DND-41 (cell line): ENCODE measurements at regions not wholly inside any gene's neighbourhood (a gene's known extent, or its start where the extent isn't known, plus 50 kb on each side); places are given as distances from the start of the nearest gene placed in this dataset.
"Not testable (repeated sequence)": the region's sequence is repeated elsewhere in the genome, so short reads cannot be mapped to it uniquely, and the experiment has no call there.

ENCODE experiments used
- ATAC-seq: fragments of 200-7000 bp; cut with Tn5 transposase; 3 replicates; pipeline ENCODE4 v1.9.1; 2021; ENCODE audit warnings: low read depth; ENCODE audit not compliant: insufficient read depth
- DNase-seq: peaks from one replicate; pipeline ENCODE4 v3.0.0-alpha.2; 2020
- H2AFZ ChIP-seq: 2 replicates; pipeline ENCODE4 v1.6.0; 2012; ENCODE audit warnings: low read depth, low read length
- H3K27ac ChIP-seq: 2 replicates; pipeline ENCODE4 v1.5.1; 2012; ENCODE audit warnings: low read length, inconsistent platforms
- H3K27me3 ChIP-seq: fragments of 200-600 bp; sonication (generic); 2 replicates; pipeline ENCODE4 v1.6.0; 2012; ENCODE audit warnings: low read length, mild to moderate bottlenecking, inconsistent platforms; ENCODE audit not compliant: insufficient read depth, poor library complexity
- H3K36me3 ChIP-seq: 2 replicates; pipeline ENCODE4 v1.5.1; 2012; ENCODE audit warnings: low read length, inconsistent platforms; ENCODE audit not compliant: insufficient read depth
- H3K4me1 ChIP-seq: 2 replicates; pipeline ENCODE4 v1.5.1; 2012; ENCODE audit warnings: mild to moderate bottlenecking, low read length; ENCODE audit not compliant: insufficient read depth
- H3K4me2 ChIP-seq: 2 replicates; pipeline ENCODE4 v1.6.0; 2012; ENCODE audit warnings: mild to moderate bottlenecking, moderate library complexity, low read length, inconsistent platforms; ENCODE audit not compliant: insufficient read depth
- H3K4me3 ChIP-seq, 2 experiments: fragments of 200-600 bp in 1 of 2; shearing (Covaris generic) in 1 of 2; 2 replicates each; pipeline ENCODE4 v1.5.1; 2012 to 2016; ENCODE audit warnings: inconsistent platforms in 2 of 2, low read length in 2 of 2, mild to moderate bottlenecking in 2 of 2, low read depth in 1 of 2, moderate library complexity in 1 of 2
- H3K79me2 ChIP-seq: 2 replicates; pipeline ENCODE4 v1.6.0; 2012; ENCODE audit warnings: low read length, inconsistent platforms; ENCODE audit not compliant: insufficient read depth
- H3K9ac ChIP-seq: 2 replicates; pipeline ENCODE4 v1.6.0; 2012; ENCODE audit warnings: low read depth, mild to moderate bottlenecking, inconsistent platforms, low read length, moderate library complexity
- H3K9me3 ChIP-seq: 2 replicates; pipeline ENCODE4 v1.5.1; 2012; ENCODE audit warnings: low read length, moderate library complexity, mild to moderate bottlenecking, inconsistent platforms; ENCODE audit not compliant: insufficient read depth, severe bottlenecking
- H4K20me1 ChIP-seq: 2 replicates; pipeline ENCODE4 v1.6.0; 2012; ENCODE audit warnings: low read length; ENCODE audit not compliant: insufficient read depth
- EZH2 ChIP-seq: IDR thresholded peaks from 3 replicates; pipeline ENCODE4 v1.6.1; 2012; ENCODE audit warnings: borderline replicate concordance, low read depth, mild to moderate bottlenecking, moderate library complexity, low read length, inconsistent platforms; ENCODE audit not compliant: severe bottlenecking
- TF ChIP-seq, protein P1 (sequence below): IDR thresholded peaks from 2 replicates; pipeline ENCODE4 v1.5.1; 2012; ENCODE audit warnings: borderline replicate concordance, low read length, moderate library complexity, mild to moderate bottlenecking; ENCODE audit not compliant: poor library complexity, severe bottlenecking; ENCODE audit errors: extremely low read depth

DNA sequence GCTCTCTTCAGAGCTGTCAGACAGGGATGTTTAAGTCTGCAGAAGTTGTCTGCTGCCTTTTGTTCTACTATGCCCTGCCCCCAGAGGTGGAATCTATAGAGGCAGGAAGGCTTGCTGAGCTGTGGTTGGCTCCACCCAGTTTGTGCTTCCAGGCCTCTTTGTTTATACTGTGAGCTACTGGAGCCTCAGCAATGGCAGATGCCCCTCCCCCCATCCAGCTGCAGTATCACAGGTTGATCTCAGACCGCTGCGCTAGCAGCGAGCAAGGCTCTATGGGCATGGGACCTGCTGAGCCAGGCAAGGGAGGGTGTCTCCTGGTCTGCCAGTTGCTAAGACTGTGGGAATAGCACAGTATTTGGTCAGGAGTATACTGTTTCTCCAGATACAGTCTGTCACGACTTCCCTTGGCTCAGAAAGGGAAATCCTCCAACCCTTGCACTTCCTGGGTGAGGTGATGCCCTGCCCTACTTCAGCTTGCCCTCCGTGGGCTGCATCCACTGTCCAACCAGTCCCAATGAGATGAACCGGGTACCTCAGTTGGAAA is 175.2 kb upstream of the TACR1 start:
- not testable (repeated sequence) for H3K9me3 ChIP-seq, H3K27me3 ChIP-seq, H3K36me3 ChIP-seq, H4K20me1 ChIP-seq, H2AFZ ChIP-seq, H3K4me2 ChIP-seq, H3K9ac ChIP-seq, H3K79me2 ChIP-seq, H3K4me3 ChIP-seq
- H3K27ac ChIP-seq, result peak overlapping the region; percentile 49
- ATAC-seq, result peak; percentile 100
- H3K4me1 ChIP-seq, result peaks cover 11% of the 10 kb centered on the region
- peak; percentile 79 for DNase-seq
- TF ChIP-seq, protein P1, sequence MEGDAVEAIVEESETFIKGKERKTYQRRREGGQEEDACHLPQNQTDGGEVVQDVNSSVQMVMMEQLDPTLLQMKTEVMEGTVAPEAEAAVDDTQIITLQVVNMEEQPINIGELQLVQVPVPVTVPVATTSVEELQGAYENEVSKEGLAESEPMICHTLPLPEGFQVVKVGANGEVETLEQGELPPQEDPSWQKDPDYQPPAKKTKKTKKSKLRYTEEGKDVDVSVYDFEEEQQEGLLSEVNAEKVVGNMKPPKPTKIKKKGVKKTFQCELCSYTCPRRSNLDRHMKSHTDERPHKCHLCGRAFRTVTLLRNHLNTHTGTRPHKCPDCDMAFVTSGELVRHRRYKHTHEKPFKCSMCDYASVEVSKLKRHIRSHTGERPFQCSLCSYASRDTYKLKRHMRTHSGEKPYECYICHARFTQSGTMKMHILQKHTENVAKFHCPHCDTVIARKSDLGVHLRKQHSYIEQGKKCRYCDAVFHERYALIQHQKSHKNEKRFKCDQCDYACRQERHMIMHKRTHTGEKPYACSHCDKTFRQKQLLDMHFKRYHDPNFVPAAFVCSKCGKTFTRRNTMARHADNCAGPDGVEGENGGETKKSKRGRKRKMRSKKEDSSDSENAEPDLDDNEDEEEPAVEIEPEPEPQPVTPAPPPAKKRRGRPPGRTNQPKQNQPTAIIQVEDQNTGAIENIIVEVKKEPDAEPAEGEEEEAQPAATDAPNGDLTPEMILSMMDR, result peak; percentile 29

DNA sequence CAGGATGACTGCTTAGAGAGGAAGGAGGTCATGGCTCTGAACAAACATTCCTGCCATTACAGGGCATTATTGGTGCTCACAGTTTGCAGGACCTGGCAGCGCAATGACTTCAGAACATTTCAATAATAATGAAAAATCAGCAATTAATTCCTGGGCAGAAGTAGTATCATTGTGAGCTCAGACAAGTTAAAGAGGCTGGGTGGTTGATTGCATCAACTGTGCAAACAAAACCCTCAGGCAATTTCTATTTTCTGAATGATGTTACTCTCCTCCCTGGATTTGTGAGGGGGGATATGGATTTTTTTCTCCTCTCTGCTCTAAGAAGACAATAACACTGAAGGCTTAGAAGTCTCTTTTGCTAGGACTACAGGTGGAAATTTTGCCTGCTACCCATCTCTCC is 168.1 kb upstream of the TACR1 start:
- Histone ChIP-seq H3K27ac (no peak overlapping the region), H3K9me3 (no peaks in the 10 kb centered on the region), H3K4me3 (no peak overlapping the region), H3K79me2 (no peaks in the 10 kb centered on the region), H4K20me1 (no peaks in the 10 kb centered on the region), H3K9ac (no peak overlapping the region), H3K4me1 (no peaks in the 10 kb centered on the region), H3K36me3 (no peaks in the 10 kb centered on the region), H3K4me2 (no peak overlapping the region), H2AFZ (no peak overlapping the region), H3K27me3 (no peaks in the 10 kb centered on the region)
- TF ChIP-seq, protein P1, result no peak
- TF ChIP-seq EZH2, result no peak
- DNase-seq, result no peak
- ATAC-seq, result no peak

DNA sequence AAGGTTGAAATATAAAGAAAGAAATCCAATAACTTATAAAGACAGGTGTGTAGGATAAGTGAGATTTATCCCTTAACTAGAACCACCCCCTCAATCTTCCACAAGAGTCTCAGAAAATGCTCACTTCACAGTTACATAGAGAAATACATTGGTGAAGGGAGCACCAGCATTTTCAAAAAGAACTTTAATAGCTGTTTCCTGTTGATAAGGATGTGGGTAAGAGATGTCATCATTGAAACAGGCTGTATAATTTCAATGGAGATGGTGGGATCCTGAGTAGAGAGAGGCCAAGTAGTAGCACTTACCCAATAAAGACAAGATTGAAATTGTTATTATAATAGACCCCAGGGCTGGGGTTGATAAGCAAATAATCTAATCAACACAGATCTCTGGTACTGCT is 162.2 kb upstream of the TACR1 start:
- Histone ChIP-seq H3K9ac (no peak overlapping the region), H3K4me3 (no peak overlapping the region), H3K9me3 (no peaks in the 10 kb centered on the region), H3K4me2 (no peak overlapping the region), H3K79me2 (no peaks in the 10 kb centered on the region), H3K27ac (no peak overlapping the region), H2AFZ (no peak overlapping the region), H3K36me3 (no peaks in the 10 kb centered on the region), H3K4me1 (peaks cover 17% of the 10 kb centered on the region), H3K27me3 (no peaks in the 10 kb centered on the region), H4K20me1 (no peaks in the 10 kb centered on the region)
- TF ChIP-seq, protein P1, result no peak
- TF ChIP-seq EZH2, result no peak
- DNase-seq, result no peak
- peak; percentile 98 for ATAC-seq

DNA sequence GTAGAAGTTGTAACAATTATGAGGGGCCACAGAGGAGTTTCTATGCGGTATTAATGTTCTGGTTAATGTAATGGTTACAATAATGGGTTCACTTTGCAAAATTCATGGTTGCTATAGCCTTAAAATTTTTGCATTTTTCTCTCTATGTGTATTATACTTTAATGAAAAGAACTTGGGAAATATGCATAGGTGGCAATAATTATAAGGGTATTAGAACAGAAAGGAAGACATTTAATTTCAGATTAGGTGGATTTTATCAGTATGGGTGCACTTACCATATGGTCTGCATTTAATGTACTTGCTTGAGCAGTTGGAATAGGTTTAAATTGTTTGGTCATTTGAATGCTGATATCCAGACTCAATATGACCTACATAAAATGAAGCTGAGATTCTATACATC is 161.6 kb upstream of the TACR1 start:
- H3K4me1 ChIP-seq, result peaks cover 17% of the 10 kb centered on the region
- no peaks in the 10 kb centered on the region for H3K79me2 ChIP-seq
- no peaks in the 10 kb centered on the region for H3K9me3 ChIP-seq
- H3K27me3 ChIP-seq, result no peaks in the 10 kb centered on the region
- no peak overlapping the region for H3K9ac ChIP-seq
- TF ChIP-seq EZH2, result no peak
- TF ChIP-seq, protein P1, result no peak
- no peaks in the 10 kb centered on the region for H4K20me1 ChIP-seq
- no peaks in the 10 kb centered on the region for H3K36me3 ChIP-seq
- no peak overlapping the region for H3K4me3 ChIP-seq
- no peak for DNase-seq
- H2AFZ ChIP-seq, result no peak overlapping the region
- H3K4me2 ChIP-seq, result no peak overlapping the region
- no peak for ATAC-seq
- H3K27ac ChIP-seq, result no peak overlapping the region; the same call in 1 of the 2 replicates
